Immature natural killer cell (primary cell): ENCODE measurements at regions not wholly inside any gene's neighbourhood (a gene's known extent, or its start where the extent isn't known, plus 50 kb on each side); places are given as distances from the start of the nearest gene placed in this dataset.
"Not testable (repeated sequence)": the region's sequence is repeated elsewhere in the genome, so short reads cannot be mapped to it uniquely, and the experiment has no call there.

Experiments
- DNase-seq, 3 donors: peaks; one replicate each; pipeline ENCODE4 v3.0.0; 2022; ENCODE audit warnings: mixed read lengths in 1 of 3
- H3K27ac Mint-ChIP-seq, 6 donors: one replicate each; pipeline ENCODE4 v1.8.0; 2020; ENCODE audit warnings: mixed read lengths in 6 of 6, mild to moderate bottlenecking in 5 of 6, inconsistent platforms in 4 of 6, moderate library complexity in 3 of 6
- H3K27me3 Mint-ChIP-seq, 3 donors: one replicate each; pipeline ENCODE4 v1.8.0; 2020 to 2021; ENCODE audit warnings: low read depth in 3 of 3, mild to moderate bottlenecking in 3 of 3, mixed read lengths in 3 of 3, moderate library complexity in 3 of 3, inconsistent platforms in 1 of 3
- H3K36me3 Mint-ChIP-seq, 3 donors: one replicate each; pipeline ENCODE4 v1.8.0; 2020; ENCODE audit warnings: mixed read lengths in 3 of 3, inconsistent platforms in 2 of 3, mild to moderate bottlenecking in 2 of 3
- H3K4me1 Mint-ChIP-seq, 2 donors: one replicate each; pipeline ENCODE4 v1.8.0; 2020; ENCODE audit warnings: inconsistent platforms in 2 of 2, mild to moderate bottlenecking in 2 of 2, mixed read lengths in 2 of 2, moderate library complexity in 1 of 2
- H3K4me3 Mint-ChIP-seq, 5 donors: one replicate each; pipeline ENCODE4 v1.8.0; 2020; ENCODE audit warnings: mild to moderate bottlenecking in 5 of 5, mixed read lengths in 5 of 5, inconsistent platforms in 3 of 5, moderate library complexity in 3 of 5
- H3K9me3 Mint-ChIP-seq, 6 donors: one replicate each; pipeline ENCODE4 v1.8.0; 2020; ENCODE audit warnings: mild to moderate bottlenecking in 6 of 6, mixed read lengths in 6 of 6, inconsistent platforms in 4 of 6, moderate library complexity in 3 of 6

DNA sequence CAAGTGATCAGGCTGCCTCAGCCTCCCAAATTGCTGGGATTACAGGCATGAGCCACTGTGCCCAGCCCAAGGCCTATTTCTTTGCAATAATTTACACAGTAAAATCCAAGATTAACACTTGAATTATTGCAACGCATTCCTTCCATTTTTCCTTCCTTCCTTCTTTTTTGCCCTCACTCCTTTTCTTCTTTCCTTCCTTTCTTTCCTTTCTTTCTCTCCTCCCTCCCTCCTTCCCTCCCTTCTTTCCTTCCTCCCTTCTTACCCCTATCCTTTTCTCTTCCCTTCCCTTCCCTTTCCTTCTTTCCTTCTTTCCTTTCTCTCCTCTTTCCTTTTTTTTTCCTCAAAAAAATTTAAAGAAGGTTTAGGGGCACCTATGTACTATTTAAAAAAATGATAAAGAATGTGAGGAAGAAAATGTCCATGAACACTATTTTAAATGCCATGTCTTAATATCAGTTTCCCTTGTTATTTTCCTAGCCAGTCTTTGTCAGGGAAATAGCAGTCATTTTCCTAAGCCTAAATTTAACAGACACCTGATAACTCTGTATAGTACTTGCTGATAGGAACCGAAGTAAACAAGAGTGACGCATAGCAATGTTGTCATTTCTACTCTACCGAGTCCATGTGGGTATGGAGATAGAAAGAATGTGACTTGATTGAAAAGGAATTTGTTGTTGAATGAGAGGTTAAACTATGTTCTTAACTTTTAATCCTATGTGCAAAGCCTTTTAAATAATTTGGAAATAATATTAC, 79.8 kb upstream of the HMCN1 start:
- Mint-ChIP-seq H3K4me1 (no peaks in the 10 kb centered on the region), H3K4me3 (no peak overlapping the region), H3K9me3 (peaks cover 0 to 3% (median 0%) of the 10 kb centered on the region in 6 donors), H3K27ac (no peak overlapping the region), H3K36me3 (no peaks in the 10 kb centered on the region), H3K27me3 (peaks cover 3 to 5% (median 3%) of the 10 kb centered on the region in 3 donors)
- DNase-seq = no peak

DNA sequence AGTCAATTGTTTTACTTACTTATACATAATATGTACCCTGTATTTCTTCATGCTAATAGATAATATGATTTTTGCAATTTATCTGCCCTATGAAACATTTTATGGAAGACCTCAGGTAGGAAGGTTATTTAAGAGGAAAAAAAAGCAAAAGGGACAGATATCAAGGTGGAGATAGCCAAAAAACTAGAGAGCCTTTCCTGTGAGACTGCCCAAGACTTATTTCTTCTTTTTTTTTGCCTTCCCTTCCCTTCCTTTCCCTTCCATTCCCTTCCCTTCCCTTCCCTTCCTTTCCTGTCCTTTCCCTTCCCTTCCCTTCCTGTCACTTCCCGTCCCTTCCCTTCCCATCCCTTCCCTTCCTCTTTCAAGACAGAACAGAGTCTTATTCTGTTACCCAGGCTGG, 80.6 kb upstream of the HMCN1 start:
- peaks cover 0 to 3% (median 0%) of the 10 kb centered on the region in 6 donors for H3K9me3 Mint-ChIP-seq
- no peak overlapping the region for H3K4me3 Mint-ChIP-seq
- H3K36me3 Mint-ChIP-seq = no peaks in the 10 kb centered on the region
- H3K27ac Mint-ChIP-seq = no peak overlapping the region
- no peaks in the 10 kb centered on the region for H3K4me1 Mint-ChIP-seq
- no peak for DNase-seq
- H3K27me3 Mint-ChIP-seq = peaks cover 3 to 5% (median 3%) of the 10 kb centered on the region in 3 donors

DNA sequence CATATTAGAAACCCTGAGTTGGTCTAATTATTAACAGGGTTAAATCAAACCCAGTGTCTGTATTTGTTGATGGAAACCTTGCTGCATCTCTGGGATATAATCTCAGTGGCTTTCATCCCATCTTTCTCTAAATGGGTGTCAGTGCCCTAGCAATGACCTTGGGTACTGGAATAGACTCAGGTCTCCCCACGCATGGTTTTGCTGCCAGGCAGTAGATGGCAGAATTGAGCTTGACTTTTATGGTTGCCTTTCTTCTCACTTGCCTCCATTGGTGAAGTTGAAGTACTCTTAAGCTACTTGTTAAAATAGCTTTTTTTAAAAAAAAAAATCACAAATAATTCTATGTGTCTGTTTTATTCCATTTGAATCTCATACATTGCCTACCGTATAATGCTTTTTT, 81.8 kb upstream of the HMCN1 start:
- DNase-seq = no peak
- H3K36me3 Mint-ChIP-seq = peaks cover 0 to 4% (median 0%) of the 10 kb centered on the region in 3 donors
- no peak overlapping the region for H3K4me3 Mint-ChIP-seq

DNA sequence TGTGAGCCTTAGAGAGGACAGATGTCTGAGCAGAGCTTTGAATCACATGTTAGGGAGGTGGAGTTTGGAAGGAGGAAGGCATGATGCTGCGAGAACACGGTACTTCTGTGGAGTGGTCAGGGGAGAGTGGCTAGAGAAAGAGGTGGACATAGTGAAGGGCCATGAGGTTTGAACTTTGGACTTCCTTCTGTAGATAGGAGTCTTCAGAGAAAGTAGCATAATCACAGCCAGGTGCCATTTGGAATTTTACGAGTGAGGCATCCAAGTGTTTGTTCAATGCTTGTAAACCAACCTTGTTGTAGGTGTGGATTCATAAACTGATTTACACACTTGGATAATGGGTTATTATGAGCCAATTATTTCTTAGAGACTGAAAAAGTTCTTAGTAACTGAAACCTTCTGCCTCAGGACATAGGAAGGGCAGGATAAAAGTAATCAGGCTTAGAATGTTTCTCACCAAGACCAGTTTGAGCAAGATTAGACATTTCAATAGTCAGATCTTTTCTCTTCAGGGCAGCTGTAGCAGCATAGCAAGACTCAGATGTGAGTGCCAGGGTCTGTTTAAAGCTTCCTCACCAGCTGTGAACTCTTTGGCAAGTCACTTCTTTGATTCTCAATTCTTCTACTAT, 83.5 kb upstream of the HMCN1 start:
- Mint-ChIP-seq H3K27me3 (peaks cover 0 to 3% (median 2%) of the 10 kb centered on the region in 3 donors), H3K36me3 (peaks cover 0 to 4% (median 0%) of the 10 kb centered on the region in 3 donors), H3K4me1 (peaks cover 4 to 21% of the 10 kb centered on the region in 2 donors), H3K9me3 (peaks cover 0 to 3% (median 0%) of the 10 kb centered on the region in 6 donors), H3K27ac (no peak overlapping the region), H3K4me3 (no peak overlapping the region)
- DNase-seq = no peak

More for the DNA sequence above, 81.8 kb upstream of the HMCN1 start:
- Mint-ChIP-seq H3K27ac (no peak overlapping the region), H3K9me3 (peaks cover 0 to 3% (median 0%) of the 10 kb centered on the region in 6 donors), H3K27me3 (peaks cover 0 to 3% (median 3%) of the 10 kb centered on the region in 3 donors), H3K4me1 (peaks cover 3 to 9% of the 10 kb centered on the region in 2 donors)

DNA sequence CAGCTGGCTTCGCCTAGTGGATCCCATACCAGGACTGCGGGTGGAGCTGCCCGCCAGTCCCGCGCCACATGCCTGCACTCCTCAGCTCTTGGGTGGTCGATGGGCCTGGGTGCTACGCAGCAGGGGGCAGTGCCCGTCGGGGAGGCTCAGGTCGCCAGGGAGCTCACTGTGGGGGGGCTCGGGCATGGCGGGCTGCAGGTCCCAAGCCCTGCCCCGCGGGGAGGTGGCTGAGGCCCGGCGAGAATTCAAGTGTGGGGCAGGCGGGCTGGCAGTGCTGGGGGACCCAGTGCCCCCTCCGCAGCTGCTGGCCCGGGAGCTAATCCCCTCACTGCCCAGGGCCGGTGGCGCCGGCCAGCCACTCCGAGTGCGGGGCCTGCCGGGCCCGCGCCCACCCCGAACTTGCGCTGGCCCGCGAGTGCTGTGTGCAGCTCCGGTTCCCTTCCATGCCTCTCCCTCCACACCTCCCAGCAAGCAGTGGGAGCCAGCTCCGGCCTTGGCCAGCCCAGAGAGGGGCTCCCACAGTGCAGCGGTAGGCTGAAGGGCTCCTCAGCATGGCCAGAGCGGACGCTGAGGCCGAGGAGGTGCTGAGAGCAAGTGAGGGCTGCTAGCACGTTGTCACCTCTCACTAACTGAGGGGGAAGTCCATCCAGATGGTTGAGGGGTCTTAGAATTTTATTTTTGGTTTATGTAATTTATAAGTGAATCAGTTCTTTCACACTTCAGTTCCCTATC, 85.2 kb upstream of the HMCN1 start:
- peaks cover 0 to 3% (median 0%) of the 10 kb centered on the region in 3 donors for H3K27me3 Mint-ChIP-seq

DNA sequence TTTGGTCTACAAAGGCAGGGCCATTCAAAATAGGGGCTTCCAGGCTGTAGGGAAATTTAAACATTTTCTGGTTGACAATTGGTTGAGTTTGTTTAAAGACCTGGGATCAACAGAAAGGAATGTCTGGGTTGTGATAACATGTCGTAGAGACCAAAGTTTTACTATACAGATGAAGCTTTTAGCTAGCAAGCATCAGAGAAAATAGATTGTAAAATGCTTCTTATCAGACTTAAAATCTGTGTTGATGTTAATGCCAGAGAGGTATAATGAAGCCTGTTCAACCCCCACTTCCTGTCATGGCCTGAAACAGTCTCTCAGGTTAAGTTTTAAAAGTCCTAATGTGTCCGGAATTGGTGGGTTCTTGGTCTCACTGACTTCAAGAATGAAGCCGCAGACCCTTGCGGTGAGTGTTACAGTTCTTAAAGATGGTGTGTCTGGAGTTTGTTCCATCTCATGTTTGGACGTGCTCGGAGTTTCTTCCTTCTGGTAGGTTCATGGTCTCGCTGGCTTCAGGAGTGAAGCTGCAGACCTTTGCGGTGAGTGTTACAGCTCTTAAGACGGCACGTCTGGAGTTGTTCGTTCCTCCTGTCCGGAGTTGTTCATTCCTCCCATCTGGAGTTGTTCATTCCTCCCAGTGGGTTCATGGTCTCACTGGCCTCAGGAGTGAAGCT, 86.5 kb upstream of the HMCN1 start:
- not testable (repeated sequence) for H3K36me3 Mint-ChIP-seq, H3K27me3 Mint-ChIP-seq
- Mint-ChIP-seq H3K9me3 (peaks cover 0 to 11% (median 3%) of the 10 kb centered on the region in 6 donors), H3K27ac (peak overlapping the region in 3 of 6 donors; percentile 17 to 77 (median 68)), H3K4me3 (peak overlapping the region in 3 of 5 donors; percentile 38 to 52 (median 38)), H3K4me1 (peaks cover 7 to 28% of the 10 kb centered on the region in 2 donors)
- peak in 2 of 3 donors; percentile 3 to 17 for DNase-seq

More for the DNA sequence above, 85.2 kb upstream of the HMCN1 start:
- peaks cover 0 to 7% (median 1%) of the 10 kb centered on the region in 6 donors for H3K9me3 Mint-ChIP-seq
- no peak for DNase-seq
- H3K27ac Mint-ChIP-seq = no peak overlapping the region
- no peak overlapping the region for H3K4me3 Mint-ChIP-seq
- H3K36me3 Mint-ChIP-seq = peaks cover 0 to 4% (median 0%) of the 10 kb centered on the region in 3 donors
- peaks cover 4 to 21% of the 10 kb centered on the region in 2 donors for H3K4me1 Mint-ChIP-seq

DNA sequence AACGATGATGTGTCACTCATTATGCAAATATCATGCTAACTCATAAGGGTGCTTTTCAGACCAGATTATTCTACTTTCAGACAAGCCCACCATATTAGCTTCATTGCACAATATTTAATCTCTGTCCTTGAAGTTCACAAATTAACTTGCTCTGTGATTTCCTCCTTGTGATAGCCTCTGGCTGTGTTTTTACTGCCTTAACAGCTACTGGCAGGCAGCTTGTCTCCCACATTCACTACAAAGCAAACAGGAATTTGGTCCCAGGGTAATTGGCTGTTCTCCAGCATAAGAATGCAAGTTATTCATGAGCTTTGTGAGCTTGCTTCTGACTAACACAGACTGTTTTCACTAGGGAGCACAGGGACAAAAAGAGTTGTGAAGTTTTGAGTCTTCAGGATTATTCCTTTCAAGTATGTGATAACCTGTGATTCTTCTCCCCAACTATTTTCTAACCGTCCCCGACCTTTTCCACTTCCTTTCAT, 87.9 kb upstream of the HMCN1 start:
- peaks cover 7 to 29% of the 10 kb centered on the region in 2 donors for H3K4me1 Mint-ChIP-seq
- peaks cover 0 to 10% (median 0%) of the 10 kb centered on the region in 3 donors for H3K36me3 Mint-ChIP-seq
- peaks cover 0 to 11% (median 3%) of the 10 kb centered on the region in 6 donors for H3K9me3 Mint-ChIP-seq
- DNase-seq = no peak
- H3K4me3 Mint-ChIP-seq = no peak overlapping the region
- H3K27ac Mint-ChIP-seq = no peak overlapping the region
- peaks cover 0 to 3% (median 2%) of the 10 kb centered on the region in 3 donors for H3K27me3 Mint-ChIP-seq

DNA sequence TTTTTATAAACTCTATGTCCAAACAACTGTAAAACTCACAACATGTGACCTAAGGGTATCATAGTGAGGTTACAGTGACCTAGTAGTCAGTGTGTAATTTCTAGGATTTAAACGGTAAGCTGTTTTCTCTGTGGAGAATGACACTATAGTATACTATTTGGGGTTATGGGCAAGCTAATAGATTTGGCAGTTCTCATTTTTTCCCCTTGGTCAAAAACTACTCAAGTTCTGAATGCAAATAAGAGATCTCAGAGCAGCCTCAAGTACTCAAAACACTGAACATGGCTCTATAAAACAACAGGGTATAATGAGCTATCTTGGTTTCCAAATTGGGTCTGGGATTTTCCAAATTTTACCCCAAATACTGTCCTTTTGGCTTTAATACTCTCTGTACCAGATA, 88.5 kb upstream of the HMCN1 start:
- no peak for DNase-seq
- Mint-ChIP-seq H3K36me3 (peaks cover 0 to 10% (median 3%) of the 10 kb centered on the region in 3 donors), H3K4me3 (no peak overlapping the region), H3K27me3 (peaks cover 0 to 3% (median 2%) of the 10 kb centered on the region in 3 donors), H3K27ac (no peak overlapping the region), H3K4me1 (peaks cover 7 to 29% of the 10 kb centered on the region in 2 donors), H3K9me3 (peaks cover 0 to 11% (median 3%) of the 10 kb centered on the region in 6 donors)

DNA sequence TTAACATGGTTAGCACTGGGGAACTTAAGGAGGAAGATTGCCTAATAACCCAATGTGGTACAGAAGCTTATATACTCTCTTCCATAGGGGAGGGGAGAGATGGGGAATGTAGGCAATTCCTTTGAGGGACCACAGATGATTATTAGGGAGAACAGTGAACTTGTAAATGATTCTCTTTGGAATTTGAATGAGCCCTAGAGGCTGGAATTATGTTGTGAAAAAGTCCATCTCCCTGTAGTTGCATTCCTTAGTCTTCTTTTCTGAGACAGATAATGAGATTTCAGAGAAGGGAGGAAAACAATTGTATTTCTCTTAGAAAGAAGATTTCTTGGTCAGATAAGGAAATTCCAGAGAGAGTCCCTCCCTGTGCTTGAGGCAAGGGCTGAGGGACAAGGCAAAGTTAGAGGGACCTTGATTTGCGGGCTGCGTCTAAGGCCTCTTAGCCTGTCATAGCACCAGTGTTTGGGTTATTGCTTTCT, 89.0 kb upstream of the HMCN1 start:
- H3K27ac Mint-ChIP-seq = no peak overlapping the region
- H3K36me3 Mint-ChIP-seq = peaks cover 0 to 10% (median 3%) of the 10 kb centered on the region in 3 donors
- peaks cover 7 to 29% of the 10 kb centered on the region in 2 donors for H3K4me1 Mint-ChIP-seq
- H3K4me3 Mint-ChIP-seq = no peak overlapping the region
- peaks cover 0 to 11% (median 3%) of the 10 kb centered on the region in 6 donors for H3K9me3 Mint-ChIP-seq
- peaks cover 0 to 3% (median 2%) of the 10 kb centered on the region in 3 donors for H3K27me3 Mint-ChIP-seq
- DNase-seq = no peak

DNA sequence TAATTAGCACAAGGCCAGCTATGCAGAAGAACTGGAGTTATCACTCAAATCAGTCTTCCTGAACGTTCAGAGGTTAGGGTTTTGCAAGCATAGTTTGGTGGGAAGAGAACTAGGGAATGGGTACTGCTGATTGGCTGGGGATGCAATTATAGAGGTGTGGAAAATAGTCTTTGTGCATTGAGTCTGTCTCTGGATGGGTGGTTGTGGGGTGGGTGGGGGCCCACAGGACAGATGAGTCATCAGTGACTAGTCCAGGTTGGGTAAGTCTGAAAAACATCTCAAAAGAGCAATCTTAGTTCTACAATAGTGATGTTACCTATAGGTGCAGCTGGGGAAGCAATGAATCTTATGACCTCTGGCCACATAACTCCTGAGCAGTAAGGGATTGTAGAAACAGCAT, 89.7 kb upstream of the HMCN1 start:
- no peak overlapping the region for H3K4me3 Mint-ChIP-seq
- peaks cover 0 to 3% (median 2%) of the 10 kb centered on the region in 3 donors for H3K27me3 Mint-ChIP-seq
- H3K9me3 Mint-ChIP-seq = peaks cover 0 to 11% (median 3%) of the 10 kb centered on the region in 6 donors
- H3K36me3 Mint-ChIP-seq = peaks cover 0 to 10% (median 3%) of the 10 kb centered on the region in 3 donors
- peaks cover 7 to 29% of the 10 kb centered on the region in 2 donors for H3K4me1 Mint-ChIP-seq
- DNase-seq = no peak
- no peak overlapping the region for H3K27ac Mint-ChIP-seq

DNA sequence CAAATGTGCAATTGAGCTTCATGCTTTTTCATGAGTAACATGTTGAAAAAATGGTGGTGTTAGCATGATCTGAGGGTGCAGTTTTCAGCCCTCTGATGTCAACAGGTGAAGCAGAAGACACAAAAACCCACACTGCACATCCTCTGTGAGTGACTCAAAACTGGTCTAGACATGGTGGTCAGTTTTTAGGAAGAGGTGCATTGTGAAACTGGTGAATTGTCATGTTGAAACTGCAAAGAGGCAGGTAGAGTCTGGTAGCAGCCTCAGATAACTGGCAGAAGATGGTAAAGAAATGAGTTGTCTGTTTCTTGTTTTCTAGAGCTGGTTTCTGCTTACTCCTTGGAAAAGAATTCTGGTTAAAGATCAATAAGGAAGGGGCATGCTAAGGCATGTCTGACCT, 97.3 kb upstream of the HMCN1 start:
- no peak for DNase-seq
- peaks cover 0 to 6% (median 3%) of the 10 kb centered on the region in 6 donors for H3K9me3 Mint-ChIP-seq
- H3K4me3 Mint-ChIP-seq = no peak overlapping the region
- no peak overlapping the region for H3K27ac Mint-ChIP-seq
- H3K36me3 Mint-ChIP-seq = peaks cover 12 to 19% (median 14%) of the 10 kb centered on the region in 3 donors
- peaks cover 4 to 12% (median 5%) of the 10 kb centered on the region in 3 donors for H3K27me3 Mint-ChIP-seq
- H3K4me1 Mint-ChIP-seq = no peaks in the 10 kb centered on the region

DNA sequence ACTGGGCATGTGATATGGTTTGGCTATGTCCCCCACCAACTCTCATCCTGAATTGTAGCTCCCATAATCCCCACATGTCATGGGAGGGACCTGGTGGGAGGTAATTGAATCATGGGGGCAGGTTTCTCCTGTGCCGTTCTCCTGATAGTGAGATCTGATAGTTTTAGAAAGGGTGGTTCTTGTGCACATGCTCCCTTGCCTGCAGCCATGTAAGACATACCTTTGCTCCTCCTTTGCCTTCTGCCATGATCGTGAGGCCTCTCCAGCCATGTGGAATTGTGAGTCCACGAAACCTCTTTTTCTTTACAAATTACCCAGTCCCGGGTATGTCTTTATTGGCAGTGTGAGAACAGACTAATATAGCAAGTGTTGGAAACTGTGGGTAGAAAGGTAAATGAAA, 99.5 kb upstream of the HMCN1 start:
- no peak overlapping the region for H3K4me3 Mint-ChIP-seq

More for the DNA sequence above, 99.5 kb upstream of the HMCN1 start:
- Mint-ChIP-seq H3K36me3 (peaks cover 9 to 19% (median 14%) of the 10 kb centered on the region in 3 donors), H3K27ac (no peak overlapping the region), H3K4me1 (no peaks in the 10 kb centered on the region), H3K27me3 (peaks cover 4 to 12% (median 5%) of the 10 kb centered on the region in 3 donors), H3K9me3 (peaks cover 0 to 6% (median 3%) of the 10 kb centered on the region in 6 donors)
- DNase-seq = no peak
